Caco-2 (cell line): ENCODE measurements at regions not wholly inside any gene's neighbourhood (a gene's known extent, or its start where the extent isn't known, plus 50 kb on each side); places are given as distances from the start of the nearest gene placed in this dataset.

ENCODE experiments used
- BruUV-seq: library from RNA; stranded (reverse); fragments of 400-500 nt; replicated peaks from 2 replicates; lab custom pipeline; 2021; lab: Mats Ljungman, UMichigan
- CTCF ChIA-PET: fragments of 300-600 bp; sonication (Branson Sonifier 250); formaldehyde crosslinking; loops from one replicate; lab custom pipeline; 2022; ENCODE audit warnings: antibody characterized with exemption; lab: Charles Lee
- POLR2A ChIA-PET: fragments of 300-600 bp; sonication (Branson Sonifier 250); formaldehyde crosslinking; loops from one replicate; lab custom pipeline; 2022; ENCODE audit warnings: antibody characterized with exemption; lab: Charles Lee
- DNase-seq, 2 experiments: peaks; one replicate each; pipeline versions ENCODE4 v3.0.0 to v3.0.0-alpha.2; 2020 to 2022
- H3K27me3 ChIP-seq: replicated peaks from 2 replicates; pipeline ENCODE4 v1.6.0; 2011; ENCODE audit warnings: low read length; ENCODE audit not compliant: control insufficient read depth, insufficient read depth
- H3K36me3 ChIP-seq: 2 replicates; pipeline ENCODE4 v1.5.1; 2011; ENCODE audit warnings: low read length; ENCODE audit not compliant: control insufficient read depth, insufficient read depth
- H3K4me1 ChIP-seq: fragments of 250-450 bp; sonication (Bioruptor Pico); 2 replicates; pipeline ENCODE4 v1.5.1; 2020; ENCODE audit warnings: mild to moderate bottlenecking
- H3K4me3 ChIP-seq: 2 replicates; pipeline ENCODE4 v1.5.1; 2011; ENCODE audit warnings: low read depth, mild to moderate bottlenecking, control low read depth, low read length
- H3K9me3 ChIP-seq: fragments of 250-450 bp; sonication (Bioruptor Pico); 2 replicates; pipeline ENCODE4 v1.5.1; 2020; ENCODE audit warnings: mild to moderate bottlenecking, moderate library complexity
- H3K27ac Mint-ChIP-seq: one replicate; pipeline ENCODE4 v1.8.0; 2022; ENCODE audit warnings: mixed read lengths; ENCODE audit not compliant: unreplicated experiment
- H3K27me3 Mint-ChIP-seq: one replicate; pipeline ENCODE4 v1.8.0; 2022; ENCODE audit warnings: mixed read lengths; ENCODE audit not compliant: insufficient read depth, unreplicated experiment
- H3K36me3 Mint-ChIP-seq: one replicate; pipeline ENCODE4 v1.8.0; 2022; ENCODE audit warnings: mild to moderate bottlenecking, mixed read lengths; ENCODE audit not compliant: insufficient read depth, unreplicated experiment
- H3K4me1 Mint-ChIP-seq: one replicate; pipeline ENCODE4 v1.8.0; 2022; ENCODE audit warnings: low read depth, mixed read lengths; ENCODE audit not compliant: unreplicated experiment
- H3K4me3 Mint-ChIP-seq: one replicate; pipeline ENCODE4 v1.8.0; 2022; ENCODE audit warnings: mild to moderate bottlenecking, moderate library complexity, mixed read lengths; ENCODE audit not compliant: unreplicated experiment
- H3K9me3 Mint-ChIP-seq: one replicate; pipeline ENCODE4 v1.8.0; 2022; ENCODE audit warnings: mixed read lengths; ENCODE audit not compliant: unreplicated experiment
- intact Hi-C: fragments of 100-400 bp; cut with micrococcal nuclease; formaldehyde crosslinking; loops from one replicate; pipeline ENCODE4 v1.10.0; 2022; ENCODE audit not compliant: unreplicated experiment
- TF ChIP-seq, protein P1 (sequence below), 2 experiments: fragments of 200-600 bp in 1 of 2; IDR thresholded peaks; 1 replicate in 1 of 2; 2 replicates in 1 of 2; pipeline versions ENCODE4 v1.5.1 to v1.8.0; 2011 to 2022; ENCODE audit warnings: antibody characterized with exemption in 1 of 2, control low read depth in 1 of 2, inconsistent platforms in 1 of 2, low read depth in 1 of 2, low read length in 1 of 2, mild to moderate bottlenecking in 1 of 2, moderate library complexity in 1 of 2; ENCODE audit not compliant: insufficient read depth in 1 of 2, severe bottlenecking in 1 of 2, unreplicated experiment in 1 of 2

DNA sequence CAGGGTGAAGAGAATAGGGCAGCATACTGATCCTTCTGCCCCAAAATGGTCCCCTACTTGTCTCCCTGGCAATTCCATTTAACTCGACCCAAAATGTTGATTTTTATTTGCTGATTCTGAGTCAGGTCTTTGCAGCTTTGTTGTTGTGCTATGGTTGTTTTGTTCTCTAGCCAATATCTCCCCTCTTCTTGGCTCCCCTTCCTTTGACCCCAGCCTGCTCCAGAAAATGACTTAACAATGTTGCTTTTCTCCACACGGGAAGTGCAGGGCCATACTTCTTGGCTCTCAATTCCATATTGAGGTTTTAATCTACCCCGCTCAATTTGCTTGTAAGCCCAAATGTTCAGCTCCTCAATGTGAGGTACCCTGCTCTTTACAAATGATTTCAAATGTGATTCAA, 330.0 kb downstream of the RASEF start:
- Mint-ChIP-seq H3K27me3 (peaks cover 4% of the 10 kb centered on the region), H3K4me1 (no peaks in the 10 kb centered on the region), H3K9me3 (no peaks in the 10 kb centered on the region), H3K27ac (no peak overlapping the region), H3K4me3 (no peak overlapping the region), H3K36me3 (no peaks in the 10 kb centered on the region)
- TF ChIP-seq, protein P1, sequence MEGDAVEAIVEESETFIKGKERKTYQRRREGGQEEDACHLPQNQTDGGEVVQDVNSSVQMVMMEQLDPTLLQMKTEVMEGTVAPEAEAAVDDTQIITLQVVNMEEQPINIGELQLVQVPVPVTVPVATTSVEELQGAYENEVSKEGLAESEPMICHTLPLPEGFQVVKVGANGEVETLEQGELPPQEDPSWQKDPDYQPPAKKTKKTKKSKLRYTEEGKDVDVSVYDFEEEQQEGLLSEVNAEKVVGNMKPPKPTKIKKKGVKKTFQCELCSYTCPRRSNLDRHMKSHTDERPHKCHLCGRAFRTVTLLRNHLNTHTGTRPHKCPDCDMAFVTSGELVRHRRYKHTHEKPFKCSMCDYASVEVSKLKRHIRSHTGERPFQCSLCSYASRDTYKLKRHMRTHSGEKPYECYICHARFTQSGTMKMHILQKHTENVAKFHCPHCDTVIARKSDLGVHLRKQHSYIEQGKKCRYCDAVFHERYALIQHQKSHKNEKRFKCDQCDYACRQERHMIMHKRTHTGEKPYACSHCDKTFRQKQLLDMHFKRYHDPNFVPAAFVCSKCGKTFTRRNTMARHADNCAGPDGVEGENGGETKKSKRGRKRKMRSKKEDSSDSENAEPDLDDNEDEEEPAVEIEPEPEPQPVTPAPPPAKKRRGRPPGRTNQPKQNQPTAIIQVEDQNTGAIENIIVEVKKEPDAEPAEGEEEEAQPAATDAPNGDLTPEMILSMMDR (IDR thresholded peaks at IDR 0.05; ENCODE audit: insufficient read depth in 1 of 2, low read depth in 1 of 2, low read length in 1 of 2, severe bottlenecking in 1 of 2, unreplicated experiment in 1 of 2): no peak
- Histone ChIP-seq H3K36me3 (no peaks in the 10 kb centered on the region), H3K4me1 (no peaks in the 10 kb centered on the region), H3K9me3 (no peaks in the 10 kb centered on the region), H3K27me3 (no peaks in the 10 kb centered on the region), H3K4me3 (no peak overlapping the region)
- no peak for DNase-seq
- BruUV-seq: no TSS peak
- POLR2A ChIA-PET: no interaction called here
- intact Hi-C loops: no loop called here
- CTCF ChIA-PET: no interaction called here

- POLR2A ChIA-PET: no interaction called here
- Mint-ChIP-seq H3K27me3 (peaks cover 4% of the 10 kb centered on the region), H3K36me3 (no peaks in the 10 kb centered on the region), H3K4me1 (no peaks in the 10 kb centered on the region), H3K27ac (peak overlapping the region; percentile 33), H3K9me3 (no peaks in the 10 kb centered on the region), H3K4me3 (no peak overlapping the region)
- no peak for DNase-seq
- Histone ChIP-seq H3K27me3 (no peaks in the 10 kb centered on the region), H3K36me3 (no peaks in the 10 kb centered on the region), H3K9me3 (no peaks in the 10 kb centered on the region), H3K4me3 (no peak overlapping the region), H3K4me1 (no peaks in the 10 kb centered on the region)
- CTCF ChIA-PET: no interaction called here
- intact Hi-C loops: no loop called here
- no TSS peak for BruUV-seq
- TF ChIP-seq, protein P1 (IDR thresholded peaks at IDR 0.05; ENCODE audit: insufficient read depth in 1 of 2, low read depth in 1 of 2, low read length in 1 of 2, severe bottlenecking in 1 of 2, unreplicated experiment in 1 of 2): no peak
Observed at GRCh38 chr9:82736126-82736525, 326.8 kb downstream of the RASEF start.

- ChIA-PET CTCF (no interaction called here), POLR2A (no interaction called here)
- BruUV-seq: no TSS peak
- no peak overlapping the region for H3K27ac Mint-ChIP-seq
- intact Hi-C loops: no loop called here
- no peaks in the 10 kb centered on the region for H3K4me1 Mint-ChIP-seq
- TF ChIP-seq, protein P1 (IDR thresholded peaks at IDR 0.05; ENCODE audit: insufficient read depth in 1 of 2, low read depth in 1 of 2, low read length in 1 of 2, severe bottlenecking in 1 of 2, unreplicated experiment in 1 of 2): no peak
- no peaks in the 10 kb centered on the region for H3K27me3 ChIP-seq
- peaks cover 4% of the 10 kb centered on the region for H3K27me3 Mint-ChIP-seq
- H3K4me3 Mint-ChIP-seq: no peak overlapping the region
- H3K36me3 ChIP-seq: no peaks in the 10 kb centered on the region
- no peaks in the 10 kb centered on the region for H3K9me3 Mint-ChIP-seq
- H3K36me3 Mint-ChIP-seq: no peaks in the 10 kb centered on the region
- no peaks in the 10 kb centered on the region for H3K9me3 ChIP-seq
- H3K4me1 ChIP-seq: no peaks in the 10 kb centered on the region
- DNase-seq: no peak
- no peak overlapping the region for H3K4me3 ChIP-seq
Observed at GRCh38 chr9:82736701-82737100, 326.2 kb downstream of the RASEF start.
